ENCODE measurements at regions not wholly inside any gene's neighbourhood (a gene's known extent, or its start where the extent isn't known, plus 50 kb on each side); places are given as distances from the start of the nearest gene placed in this dataset.

- Histone ChIP-seq H3K9me2 (replicated peaks; ENCODE audit: control insufficient read depth, low read length) (no peaks in the 10 kb centered on the region), H3K79me2 (ENCODE audit: control insufficient read depth, low read length) (no peaks in the 10 kb centered on the region), H3F3A (ENCODE audit: control insufficient read depth, insufficient read depth) (no peaks in the 10 kb centered on the region), H4K20me1 (ENCODE audit: control insufficient read depth, insufficient read depth, low read depth, low read length) (no peaks in the 10 kb centered on the region), H3K36me3 (ENCODE audit: control insufficient read depth, low read length) (no peaks in the 10 kb centered on the region), H3K4me3 (ENCODE audit: low read length) (no peak overlapping the region), H3K27ac (ENCODE audit: low read depth, low read length) (no peak overlapping the region), H3K9me3 (ENCODE audit: control insufficient read depth, insufficient read depth, low read length) (no peaks in the 10 kb centered on the region), H3K27me3 (ENCODE audit: control insufficient read depth, low read length) (no peaks in the 10 kb centered on the region), H3K4me2 (ENCODE audit: low read length) (no peak overlapping the region), H3K4me1 (ENCODE audit: control insufficient read depth, low read length) (no peaks in the 10 kb centered on the region)
- TF ChIP-seq CTCF (IDR thresholded peaks at IDR 0.05; ENCODE audit: low read depth, low read length, poor library complexity, severe bottlenecking): no peak
- no peak for TF ChIP-seq EZH2phosphoT487 (IDR thresholded peaks at IDR 0.05; ENCODE audit: borderline replicate concordance, low read length)
Observed at GRCh38 chr12:20126601-20127000, 241.7 kb upstream of the PDE3A start.

GRCh38 chr12:20127413-20127812 is 240.9 kb upstream of the PDE3A start:
- no peaks in the 10 kb centered on the region for H3K79me2 ChIP-seq (ENCODE audit: control insufficient read depth, low read length)
- no peak for TF ChIP-seq EZH2phosphoT487 (IDR thresholded peaks at IDR 0.05; ENCODE audit: borderline replicate concordance, low read length)
- no peak for TF ChIP-seq CTCF (IDR thresholded peaks at IDR 0.05; ENCODE audit: low read depth, low read length, poor library complexity, severe bottlenecking)
- H3K36me3 ChIP-seq (ENCODE audit: control insufficient read depth, low read length): no peaks in the 10 kb centered on the region
- H3K27ac ChIP-seq (ENCODE audit: low read depth, low read length): no peak overlapping the region
- H3K9me2 ChIP-seq (replicated peaks; ENCODE audit: control insufficient read depth, low read length): no peaks in the 10 kb centered on the region
- H3F3A ChIP-seq (ENCODE audit: control insufficient read depth, insufficient read depth): no peaks in the 10 kb centered on the region
- H3K4me2 ChIP-seq (ENCODE audit: low read length): no peak overlapping the region
- no peaks in the 10 kb centered on the region for H4K20me1 ChIP-seq (ENCODE audit: control insufficient read depth, insufficient read depth, low read depth, low read length)
- H3K9me3 ChIP-seq (ENCODE audit: control insufficient read depth, insufficient read depth, low read length): no peaks in the 10 kb centered on the region
- H3K27me3 ChIP-seq (ENCODE audit: control insufficient read depth, low read length): no peaks in the 10 kb centered on the region
- no peak overlapping the region for H3K4me3 ChIP-seq (ENCODE audit: low read length)
- H3K4me1 ChIP-seq (ENCODE audit: control insufficient read depth, low read length): no peaks in the 10 kb centered on the region

GRCh38 chr12:20128928-20129327 is 239.4 kb upstream of the PDE3A start:
- Histone ChIP-seq H3K4me2 (ENCODE audit: low read length) (no peak overlapping the region), H3K9me3 (ENCODE audit: control insufficient read depth, insufficient read depth, low read length) (no peaks in the 10 kb centered on the region), H3K27me3 (ENCODE audit: control insufficient read depth, low read length) (no peaks in the 10 kb centered on the region), H3K4me3 (ENCODE audit: low read length) (no peak overlapping the region), H3F3A (ENCODE audit: control insufficient read depth, insufficient read depth) (no peaks in the 10 kb centered on the region), H3K9me2 (replicated peaks; ENCODE audit: control insufficient read depth, low read length) (no peaks in the 10 kb centered on the region), H3K4me1 (ENCODE audit: control insufficient read depth, low read length) (no peaks in the 10 kb centered on the region), H3K79me2 (ENCODE audit: control insufficient read depth, low read length) (no peaks in the 10 kb centered on the region), H3K27ac (ENCODE audit: low read depth, low read length) (no peak overlapping the region), H3K36me3 (ENCODE audit: control insufficient read depth, low read length) (no peaks in the 10 kb centered on the region), H4K20me1 (ENCODE audit: control insufficient read depth, insufficient read depth, low read depth, low read length) (no peaks in the 10 kb centered on the region)
- TF ChIP-seq EZH2phosphoT487 (IDR thresholded peaks at IDR 0.05; ENCODE audit: borderline replicate concordance, low read length) (no peak), CTCF (IDR thresholded peaks at IDR 0.05; ENCODE audit: low read depth, low read length, poor library complexity, severe bottlenecking) (no peak)

- no peak overlapping the region for H3K4me3 ChIP-seq (ENCODE audit: low read length)
- no peak overlapping the region for H3K27ac ChIP-seq (ENCODE audit: low read depth, low read length)
- H3F3A ChIP-seq (ENCODE audit: control insufficient read depth, insufficient read depth): no peaks in the 10 kb centered on the region
- H3K27me3 ChIP-seq (ENCODE audit: control insufficient read depth, low read length): no peaks in the 10 kb centered on the region
- no peaks in the 10 kb centered on the region for H4K20me1 ChIP-seq (ENCODE audit: control insufficient read depth, insufficient read depth, low read depth, low read length)
- H3K9me3 ChIP-seq (ENCODE audit: control insufficient read depth, insufficient read depth, low read length): no peaks in the 10 kb centered on the region
- no peaks in the 10 kb centered on the region for H3K9me2 ChIP-seq (replicated peaks; ENCODE audit: control insufficient read depth, low read length)
- no peaks in the 10 kb centered on the region for H3K36me3 ChIP-seq (ENCODE audit: control insufficient read depth, low read length)
- H3K79me2 ChIP-seq (ENCODE audit: control insufficient read depth, low read length): no peaks in the 10 kb centered on the region
- TF ChIP-seq EZH2phosphoT487 (IDR thresholded peaks at IDR 0.05; ENCODE audit: borderline replicate concordance, low read length) (no peak), CTCF (IDR thresholded peaks at IDR 0.05; ENCODE audit: low read depth, low read length, poor library complexity, severe bottlenecking) (no peak)
- no peak overlapping the region for H3K4me2 ChIP-seq (ENCODE audit: low read length)
- no peaks in the 10 kb centered on the region for H3K4me1 ChIP-seq (ENCODE audit: control insufficient read depth, low read length)
Observed at GRCh38 chr12:20132818-20133217, 235.5 kb upstream of the PDE3A start.
